Nephron progenitor cell (in vitro differentiated cells): ENCODE measurements at regions not wholly inside any gene's neighbourhood (a gene's known extent, or its start where the extent isn't known, plus 50 kb on each side); places are given as distances from the start of the nearest gene placed in this dataset.

Source experiments
- DNase-seq: peaks from one replicate; pipeline ENCODE4 v3.0.0; 2021
- H3K27ac Mint-ChIP-seq: 2 replicates; pipeline ENCODE4 v1.8.0; 2021; ENCODE audit warnings: mild to moderate bottlenecking, moderate library complexity, mixed read lengths
- H3K27me3 Mint-ChIP-seq: 2 replicates; pipeline ENCODE4 v1.8.0; 2021; ENCODE audit warnings: mild to moderate bottlenecking, low read depth, mixed read lengths; ENCODE audit not compliant: poor library complexity
- H3K36me3 Mint-ChIP-seq: 2 replicates; pipeline ENCODE4 v1.8.0; 2021; ENCODE audit warnings: low read depth, mixed read lengths
- H3K4me1 Mint-ChIP-seq: 2 replicates; pipeline ENCODE4 v1.8.0; 2021; ENCODE audit warnings: mixed read lengths
- H3K4me3 Mint-ChIP-seq: 2 replicates; pipeline ENCODE4 v1.8.0; 2021; ENCODE audit warnings: mild to moderate bottlenecking, moderate library complexity, mixed read lengths
- H3K9me3 Mint-ChIP-seq: 2 replicates; pipeline ENCODE4 v1.8.0; 2021; ENCODE audit warnings: mild to moderate bottlenecking, moderate library complexity, mixed read lengths
- TF ChIP-seq, protein P1 (sequence below): fragments of 200-600 bp; sonication (generic); IDR thresholded peaks from 2 replicates; pipeline ENCODE4 v1.5.0; 2021; ENCODE audit warnings: antibody characterized with exemption

DNA sequence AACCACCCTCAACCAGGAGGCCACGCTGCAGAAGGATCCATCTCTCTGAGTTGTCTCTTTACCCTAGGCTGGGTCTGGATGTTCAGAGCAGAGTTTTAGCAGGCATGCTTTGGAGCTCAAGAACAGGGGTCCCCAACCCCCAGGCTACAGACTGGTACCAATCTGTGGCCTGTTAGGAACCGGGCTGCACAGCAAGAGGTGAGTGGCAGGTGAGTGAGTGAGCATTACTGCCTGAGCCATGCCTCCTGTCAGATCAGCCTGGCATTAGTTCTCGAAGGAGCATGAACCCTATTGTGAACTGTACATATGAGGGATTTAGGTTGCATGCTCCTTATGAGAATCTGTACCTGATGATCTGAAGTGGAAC, 172.5 kb downstream of the UXS1 start:
- H3K36me3 Mint-ChIP-seq: no peaks in the 10 kb centered on the region
- H3K27me3 Mint-ChIP-seq: peaks cover 6% of the 10 kb centered on the region
- H3K4me3 Mint-ChIP-seq: no peak overlapping the region
- H3K9me3 Mint-ChIP-seq: peaks cover 4% of the 10 kb centered on the region
- H3K4me1 Mint-ChIP-seq: peaks cover 24% of the 10 kb centered on the region
- no peak overlapping the region for H3K27ac Mint-ChIP-seq
- DNase-seq: no peak
- TF ChIP-seq, protein P1, sequence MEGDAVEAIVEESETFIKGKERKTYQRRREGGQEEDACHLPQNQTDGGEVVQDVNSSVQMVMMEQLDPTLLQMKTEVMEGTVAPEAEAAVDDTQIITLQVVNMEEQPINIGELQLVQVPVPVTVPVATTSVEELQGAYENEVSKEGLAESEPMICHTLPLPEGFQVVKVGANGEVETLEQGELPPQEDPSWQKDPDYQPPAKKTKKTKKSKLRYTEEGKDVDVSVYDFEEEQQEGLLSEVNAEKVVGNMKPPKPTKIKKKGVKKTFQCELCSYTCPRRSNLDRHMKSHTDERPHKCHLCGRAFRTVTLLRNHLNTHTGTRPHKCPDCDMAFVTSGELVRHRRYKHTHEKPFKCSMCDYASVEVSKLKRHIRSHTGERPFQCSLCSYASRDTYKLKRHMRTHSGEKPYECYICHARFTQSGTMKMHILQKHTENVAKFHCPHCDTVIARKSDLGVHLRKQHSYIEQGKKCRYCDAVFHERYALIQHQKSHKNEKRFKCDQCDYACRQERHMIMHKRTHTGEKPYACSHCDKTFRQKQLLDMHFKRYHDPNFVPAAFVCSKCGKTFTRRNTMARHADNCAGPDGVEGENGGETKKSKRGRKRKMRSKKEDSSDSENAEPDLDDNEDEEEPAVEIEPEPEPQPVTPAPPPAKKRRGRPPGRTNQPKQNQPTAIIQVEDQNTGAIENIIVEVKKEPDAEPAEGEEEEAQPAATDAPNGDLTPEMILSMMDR: no peak

GRCh38 chr2:106020821-106021661, 173.1 kb downstream of the UXS1 start:
- TF ChIP-seq, protein P1: no peak
- DNase-seq: peak; percentile 13
- H3K4me1 Mint-ChIP-seq: peaks cover 24% of the 10 kb centered on the region
- no peaks in the 10 kb centered on the region for H3K36me3 Mint-ChIP-seq
- no peak overlapping the region for H3K27ac Mint-ChIP-seq
- peaks cover 4% of the 10 kb centered on the region for H3K9me3 Mint-ChIP-seq
- H3K27me3 Mint-ChIP-seq: peaks cover 6% of the 10 kb centered on the region
- peak overlapping the region; percentile 31 for H3K4me3 Mint-ChIP-seq

GRCh38 chr2:106020032-106020431, 174.1 kb downstream of the UXS1 start:
- H3K4me3 Mint-ChIP-seq: no peak overlapping the region
- peaks cover 4% of the 10 kb centered on the region for H3K9me3 Mint-ChIP-seq
- peaks cover 24% of the 10 kb centered on the region for H3K4me1 Mint-ChIP-seq
- no peak for DNase-seq
- TF ChIP-seq, protein P1: no peak
- H3K36me3 Mint-ChIP-seq: no peaks in the 10 kb centered on the region
- H3K27ac Mint-ChIP-seq: no peak overlapping the region
- peaks cover 6% of the 10 kb centered on the region for H3K27me3 Mint-ChIP-seq

GRCh38 chr2:106018141-106018540, 176.0 kb downstream of the UXS1 start:
- Mint-ChIP-seq H3K4me1 (peaks cover 24% of the 10 kb centered on the region), H3K9me3 (peaks cover 4% of the 10 kb centered on the region), H3K4me3 (no peak overlapping the region), H3K36me3 (no peaks in the 10 kb centered on the region), H3K27ac (peak overlapping the region; percentile 86), H3K27me3 (peaks cover 4% of the 10 kb centered on the region)
- DNase-seq: no peak
- TF ChIP-seq, protein P1: no peak

DNA sequence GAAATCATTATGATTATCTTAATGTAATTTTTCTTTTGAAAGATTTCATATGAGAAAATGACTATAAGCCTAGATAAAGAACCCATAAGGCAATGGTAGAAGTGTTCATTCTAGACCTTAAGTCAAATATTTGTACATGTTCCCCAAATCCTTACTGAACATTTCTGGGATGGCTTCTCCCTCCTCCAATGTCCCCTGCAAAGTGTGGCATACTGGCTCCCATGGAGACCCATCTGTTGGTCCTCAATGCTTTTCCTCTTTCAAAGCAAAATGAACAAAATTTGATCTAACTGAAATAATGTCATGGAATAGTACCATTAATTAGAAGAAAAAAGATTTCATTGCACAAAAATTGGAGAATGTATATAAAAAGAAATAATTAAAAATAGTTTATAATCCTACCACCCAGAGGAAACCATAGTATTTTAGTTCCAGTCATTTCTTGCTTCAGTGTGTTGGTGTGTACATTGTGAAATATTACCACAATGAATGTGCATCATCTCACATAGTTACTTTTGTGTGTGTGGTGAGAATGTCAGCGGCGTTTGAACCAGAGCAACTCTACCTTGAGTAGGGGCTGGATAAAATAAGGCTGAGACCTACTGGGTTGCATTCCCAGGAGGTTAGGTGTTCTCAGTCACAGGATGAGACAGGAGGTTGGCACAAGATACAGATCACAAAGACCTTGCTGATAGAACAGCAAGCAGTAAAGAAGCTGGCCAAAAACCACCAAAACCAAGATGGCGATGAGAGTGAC, 181.3 kb downstream of the UXS1 start:
- DNase-seq: no peak
- Mint-ChIP-seq H3K4me3 (no peak overlapping the region), H3K27ac (no peak overlapping the region), H3K27me3 (peaks cover 5% of the 10 kb centered on the region), H3K4me1 (peaks cover 21% of the 10 kb centered on the region), H3K9me3 (peaks cover 36% of the 10 kb centered on the region), H3K36me3 (peaks cover 10% of the 10 kb centered on the region)
- TF ChIP-seq, protein P1: no peak
